ENCODE measurements at regions not wholly inside any gene's neighbourhood (a gene's known extent, or its start where the extent isn't known, plus 50 kb on each side); places are given as distances from the start of the nearest gene placed in this dataset.
A peak's percentile ranks its signal among the peaks of the same experiment; 100 is the strongest.

DNA sequence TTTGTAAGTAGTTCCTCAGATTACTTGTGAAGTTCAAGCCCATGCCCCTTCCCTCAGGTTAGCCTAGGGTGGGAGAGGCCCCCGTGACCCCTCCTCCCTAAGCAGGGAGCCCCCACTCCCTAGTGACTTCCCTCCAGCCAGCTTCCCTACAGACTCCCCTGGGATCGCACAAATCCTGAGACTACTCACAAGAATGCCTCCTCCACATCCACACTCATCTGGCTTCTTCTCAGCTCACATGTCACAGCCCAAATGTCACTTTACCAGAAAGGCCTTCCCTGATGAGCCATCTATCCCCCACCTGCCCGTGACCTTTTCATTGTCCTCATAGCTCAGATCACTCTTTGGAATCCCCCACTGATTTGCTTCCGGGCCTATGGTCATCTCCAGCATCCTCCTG, 96.7 kb upstream of the ARAP3 start:
- DNase-seq (ENCODE audit: insufficient read length, low spot score) (no peak), FAIRE-seq (no peak)

DNA sequence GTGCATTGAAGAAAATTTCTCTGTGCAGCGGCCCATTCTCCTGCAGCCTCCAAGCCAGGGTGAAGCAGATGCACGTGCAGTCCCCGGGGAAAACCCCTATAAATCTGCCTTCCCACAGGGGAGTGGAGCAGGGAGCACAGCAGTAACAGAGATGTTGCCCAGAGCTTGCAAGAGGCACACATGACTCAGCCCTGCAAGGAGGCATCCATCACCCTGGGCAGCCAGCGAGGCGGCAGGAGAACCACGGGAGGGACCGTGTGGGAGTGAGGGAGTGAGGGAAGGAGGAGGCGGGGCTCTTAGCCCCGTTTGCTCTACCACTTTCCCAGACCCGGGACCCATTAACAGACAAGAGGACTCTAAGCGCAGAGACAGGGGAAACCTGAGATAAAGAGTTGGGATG, 96.2 kb upstream of the ARAP3 start:
- FAIRE-seq (no peak), DNase-seq (ENCODE audit: insufficient read length, low spot score) (no peak)

DNA sequence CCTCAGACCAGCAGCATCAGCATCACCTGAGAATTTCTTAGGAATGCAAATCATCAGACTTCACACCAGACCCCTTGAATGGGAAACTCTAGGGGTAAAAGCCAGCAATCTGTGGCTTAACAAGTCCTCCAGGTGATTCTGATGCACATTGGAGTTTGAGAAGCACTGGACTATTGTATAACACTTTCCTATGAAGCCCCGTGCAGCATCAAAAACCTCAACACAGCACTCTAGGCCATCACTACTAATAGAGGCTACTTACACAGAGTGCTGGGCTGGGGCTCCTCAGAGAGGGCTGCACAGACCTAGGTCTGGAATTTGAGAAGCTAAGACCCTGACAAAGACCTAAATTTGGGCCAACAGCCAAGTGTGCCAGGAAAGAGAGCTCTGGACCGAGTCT, 95.7 kb upstream of the ARAP3 start:
- DNase-seq (ENCODE audit: insufficient read length, low spot score), result no peak
- no peak for FAIRE-seq

DNA sequence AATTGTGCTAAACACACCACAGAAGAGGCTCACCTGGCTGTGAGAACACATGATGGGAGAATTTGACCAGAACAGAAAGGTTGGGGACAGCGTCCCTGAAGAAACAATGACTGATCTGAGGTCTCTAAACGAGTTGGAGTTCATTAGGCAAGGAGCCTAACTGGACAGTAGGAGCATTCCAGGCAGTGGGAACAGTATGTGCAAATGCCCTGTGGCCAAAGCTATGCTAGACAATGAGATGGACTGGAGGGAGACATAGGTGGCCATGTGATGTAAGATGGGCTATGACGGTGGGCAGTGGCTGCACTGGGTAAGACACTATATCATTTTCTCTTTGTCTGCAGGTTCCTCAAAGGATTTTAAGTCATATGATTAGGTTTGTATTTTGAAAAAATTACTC, 95.1 kb upstream of the ARAP3 start:
- FAIRE-seq (no peak), DNase-seq (ENCODE audit: insufficient read length, low spot score) (no peak)

DNA sequence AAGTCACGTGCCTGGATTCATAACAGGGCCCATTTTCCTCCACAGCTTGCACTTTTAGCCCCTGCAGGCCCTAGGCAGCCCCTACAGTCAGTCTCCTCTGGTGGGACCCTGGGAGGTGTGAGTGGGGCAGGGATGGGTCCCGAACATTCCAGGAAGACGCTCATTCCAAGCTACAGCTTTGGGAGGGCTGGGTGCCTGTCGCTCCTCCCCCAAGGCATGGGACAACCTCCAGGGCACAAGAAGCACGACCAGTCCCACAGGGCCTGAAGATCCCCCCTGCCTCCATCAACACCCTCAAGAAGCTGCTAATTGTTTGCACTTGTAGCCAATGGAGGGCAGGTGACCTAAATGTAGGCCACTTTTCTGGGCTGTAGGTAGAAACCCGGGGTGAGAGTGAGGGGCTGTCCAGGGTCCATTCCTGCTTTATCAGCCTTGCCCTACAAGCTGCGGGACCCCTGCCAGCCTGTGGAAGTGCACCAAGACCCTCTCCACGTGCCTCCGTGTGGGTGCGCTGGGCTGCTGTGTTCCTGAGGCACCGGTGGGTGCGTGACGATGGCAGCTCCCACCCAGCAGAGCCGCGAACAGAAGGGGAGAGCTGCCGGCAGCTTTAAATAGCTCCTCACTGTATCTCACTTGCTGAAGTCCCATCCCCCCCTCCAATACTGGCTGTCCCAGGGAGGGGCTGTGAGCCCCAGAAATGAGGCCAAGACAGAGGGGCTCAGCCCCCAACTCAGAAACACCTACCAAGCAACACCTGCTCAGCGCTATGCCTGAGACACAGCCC, 91.9 kb upstream of the ARAP3 start:
- FAIRE-seq (no peak), DNase-seq (ENCODE audit: insufficient read length, low spot score) (no peak)

- DNase-seq (ENCODE audit: insufficient read length, low spot score), result no peak
- no peak for FAIRE-seq
These were observed 90.3 kb upstream of the ARAP3 start for GRCh38 chr5:141772281-141772680.

- DNase-seq (ENCODE audit: insufficient read length, low spot score) (no peak), FAIRE-seq (no peak)
These were observed 89.5 kb upstream of the ARAP3 start for GRCh38 chr5:141771562-141771961.

- DNase-seq (ENCODE audit: insufficient read length, low spot score) (no peak), FAIRE-seq (no peak)
These were observed 89.0 kb upstream of the ARAP3 start for GRCh38 chr5:141771031-141771430.

- DNase-seq (ENCODE audit: insufficient read length, low spot score) (no peak), FAIRE-seq (no peak)
These were observed 87.6 kb upstream of the ARAP3 start for GRCh38 chr5:141769671-141770070.

DNA sequence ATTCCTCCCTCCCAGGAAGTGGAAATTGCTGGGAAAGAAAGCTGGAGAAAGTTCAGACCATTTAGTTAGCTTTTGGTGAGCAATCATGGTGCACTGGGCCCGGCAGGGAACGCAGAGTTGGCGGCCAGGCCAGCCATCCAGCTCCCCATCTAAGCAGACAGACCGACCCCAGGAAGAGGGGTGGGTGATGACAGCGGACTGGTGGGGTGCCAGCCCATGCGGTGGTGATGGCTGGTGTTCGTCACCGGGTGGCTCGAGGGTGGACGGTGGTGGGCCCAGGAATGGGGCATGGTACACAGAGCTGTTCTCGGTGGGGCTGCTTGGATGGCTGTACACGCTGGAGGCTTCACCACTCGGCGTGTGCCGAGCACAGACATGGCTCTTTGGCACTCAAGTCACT, 85.6 kb upstream of the ARAP3 start:
- no peak for FAIRE-seq
- DNase-seq (ENCODE audit: insufficient read length, low spot score), result no peak

DNA sequence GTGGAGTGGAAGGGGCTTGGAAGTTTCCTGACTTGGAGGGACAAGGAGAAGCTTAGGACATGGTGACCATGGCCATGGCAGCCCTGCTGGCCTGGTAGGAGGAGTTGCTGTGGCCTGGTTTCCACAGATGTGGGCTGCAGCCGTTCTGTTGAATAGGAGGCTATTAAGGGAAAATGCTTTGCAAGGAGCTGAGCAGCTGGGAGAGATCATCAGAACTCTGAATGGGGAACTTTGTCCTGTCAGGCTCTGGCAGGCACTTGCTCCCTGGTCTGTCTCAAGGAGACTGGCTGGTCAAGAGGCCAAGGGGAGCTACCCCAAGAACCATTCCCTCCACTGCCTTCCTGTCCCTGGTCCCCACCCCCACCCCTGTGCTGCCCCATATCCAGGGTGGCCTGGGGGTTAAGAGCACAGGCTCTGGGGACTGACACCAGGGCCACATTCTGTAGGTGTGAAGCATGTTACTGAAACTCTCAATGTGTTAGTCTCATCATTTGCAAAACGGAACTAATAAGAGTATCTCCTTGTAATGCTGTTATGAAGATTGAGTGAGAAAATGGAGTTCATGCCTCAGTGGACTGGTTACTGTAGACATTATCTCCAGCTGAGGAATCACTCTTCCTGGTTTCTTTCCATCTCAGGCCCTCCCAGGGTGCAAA, 84.0 kb upstream of the ARAP3 start:
- FAIRE-seq (no peak), DNase-seq (ENCODE audit: insufficient read length, low spot score) (no peak)

DNA sequence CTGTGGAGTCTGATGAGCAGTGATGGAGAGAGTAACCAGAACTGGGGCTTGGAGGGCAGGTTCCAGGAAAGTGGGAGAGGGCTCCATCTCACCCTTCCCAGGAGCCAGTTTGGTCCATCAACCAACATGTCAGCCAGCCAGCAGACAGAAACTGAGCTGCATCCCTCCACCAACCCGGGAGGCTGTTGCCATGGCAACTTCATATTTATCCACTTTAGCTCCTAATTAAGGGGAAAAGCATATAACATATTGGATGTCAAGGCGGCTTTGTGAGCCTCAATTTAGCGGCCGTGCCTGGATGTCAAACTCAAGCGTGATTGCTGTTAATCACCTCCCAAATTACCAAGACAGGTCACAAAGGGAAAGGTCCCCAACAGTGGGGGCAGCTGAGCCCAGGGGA, 81.5 kb upstream of the ARAP3 start:
- DNase-seq (ENCODE audit: insufficient read length, low spot score) (no peak), FAIRE-seq (no peak)

DNA sequence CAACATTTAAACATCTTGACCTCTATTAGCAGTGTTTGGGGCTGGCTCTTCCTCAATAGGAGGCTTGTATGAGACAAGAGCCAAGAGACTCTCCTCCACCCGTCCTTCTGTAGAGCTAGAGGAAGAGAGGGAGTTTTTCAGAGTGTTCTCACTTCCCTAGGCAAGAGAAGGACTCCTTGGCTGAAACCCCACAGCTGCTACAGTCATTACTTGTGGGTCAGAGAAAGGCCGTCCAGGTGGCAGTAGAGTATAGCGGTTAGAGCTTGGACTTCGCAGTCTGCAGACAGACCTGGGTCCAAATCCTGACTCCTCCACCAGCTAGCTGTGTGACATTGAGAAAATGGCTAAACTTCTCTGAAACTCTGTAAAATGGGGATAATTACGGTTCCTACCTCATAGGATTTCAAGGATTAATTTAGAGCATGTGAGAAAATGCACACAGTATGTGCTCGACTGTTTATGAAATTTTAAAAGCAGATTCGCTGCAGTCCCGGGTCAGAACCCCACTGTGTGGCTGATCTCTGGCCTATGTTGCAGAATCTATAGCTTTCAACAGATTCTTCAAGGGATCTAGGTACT, 80.8 kb upstream of the ARAP3 start:
- DNase-seq (ENCODE audit: insufficient read length, low spot score), result no peak
- no peak for FAIRE-seq

GRCh38 chr5:141762316-141762715, 80.3 kb upstream of the ARAP3 start:
- FAIRE-seq (no peak), DNase-seq (ENCODE audit: insufficient read length, low spot score) (no peak)

GRCh38 chr5:141760753-141761152, 78.7 kb upstream of the ARAP3 start:
- FAIRE-seq, result no peak
- no peak for DNase-seq (ENCODE audit: insufficient read length, low spot score)

DNA sequence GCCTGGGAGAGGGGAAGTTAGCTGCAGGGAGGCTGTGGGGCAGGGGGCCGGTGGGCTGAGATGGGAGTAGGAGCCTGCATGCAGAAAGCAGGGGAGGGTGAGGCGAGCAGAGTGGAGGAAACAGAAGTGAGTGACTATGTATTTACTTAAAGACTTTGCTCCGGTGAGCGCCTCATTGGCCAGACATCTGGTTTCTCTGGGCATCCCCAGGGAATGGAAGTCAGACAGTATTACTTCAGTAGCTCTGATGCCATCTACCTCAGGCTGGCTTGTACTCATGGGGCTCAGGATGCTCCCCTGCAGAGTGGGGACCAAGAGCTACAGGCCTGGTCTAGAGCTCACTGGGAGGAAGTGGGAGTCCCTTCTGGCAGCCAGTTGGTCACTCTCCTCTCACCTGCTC, 78.2 kb upstream of the ARAP3 start:
- no peak for FAIRE-seq
- DNase-seq (ENCODE audit: insufficient read length, low spot score), result no peak

- DNase-seq (ENCODE audit: insufficient read length, low spot score), result no peak
- FAIRE-seq, result no peak
These were observed 76.4 kb upstream of the ARAP3 start for GRCh38 chr5:141758310-141758998.

DNA sequence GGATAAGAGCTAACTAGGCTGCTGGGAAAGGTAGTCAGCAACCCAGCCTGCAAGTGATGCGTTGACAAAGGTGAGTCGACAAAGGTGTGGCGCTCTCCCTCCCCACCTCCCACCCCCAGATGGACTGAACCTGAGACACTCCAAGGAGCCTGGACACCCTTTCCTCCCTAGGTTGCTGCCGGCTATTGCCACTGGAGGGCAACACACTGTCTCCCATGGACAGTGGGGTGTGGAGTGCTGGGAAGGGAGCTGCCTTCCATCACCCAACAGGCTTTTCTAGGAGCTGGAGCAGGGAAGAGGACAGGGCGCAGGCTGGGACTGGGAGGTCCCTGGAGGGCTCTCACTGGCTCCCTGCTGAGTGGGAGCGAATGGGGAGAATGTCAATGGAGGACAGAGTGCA, 75.4 kb upstream of the ARAP3 start:
- FAIRE-seq (no peak), DNase-seq (ENCODE audit: insufficient read length, low spot score) (no peak)

DNA sequence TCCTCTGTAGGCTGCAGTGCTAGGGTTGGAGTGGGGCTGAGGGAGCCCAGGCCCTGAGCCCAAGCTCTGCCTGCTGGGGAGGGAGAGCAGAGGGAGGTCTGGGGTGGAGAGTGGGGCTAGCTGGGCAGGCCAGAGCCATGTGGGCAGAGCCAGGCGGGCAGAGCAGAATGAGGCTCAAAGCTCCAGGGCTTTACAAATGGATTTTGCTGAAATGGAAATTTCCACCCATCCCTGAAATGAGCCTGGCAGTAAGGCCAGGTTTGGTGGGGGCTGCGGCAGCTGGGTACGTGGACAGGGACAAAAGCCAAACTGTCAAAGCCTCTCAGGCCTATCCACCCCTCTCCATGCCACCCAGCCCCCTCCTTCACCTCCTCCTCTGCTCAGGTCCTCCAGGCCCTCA, 74.2 kb upstream of the ARAP3 start:
- FAIRE-seq (no peak), DNase-seq (ENCODE audit: insufficient read length, low spot score) (no peak)

DNA sequence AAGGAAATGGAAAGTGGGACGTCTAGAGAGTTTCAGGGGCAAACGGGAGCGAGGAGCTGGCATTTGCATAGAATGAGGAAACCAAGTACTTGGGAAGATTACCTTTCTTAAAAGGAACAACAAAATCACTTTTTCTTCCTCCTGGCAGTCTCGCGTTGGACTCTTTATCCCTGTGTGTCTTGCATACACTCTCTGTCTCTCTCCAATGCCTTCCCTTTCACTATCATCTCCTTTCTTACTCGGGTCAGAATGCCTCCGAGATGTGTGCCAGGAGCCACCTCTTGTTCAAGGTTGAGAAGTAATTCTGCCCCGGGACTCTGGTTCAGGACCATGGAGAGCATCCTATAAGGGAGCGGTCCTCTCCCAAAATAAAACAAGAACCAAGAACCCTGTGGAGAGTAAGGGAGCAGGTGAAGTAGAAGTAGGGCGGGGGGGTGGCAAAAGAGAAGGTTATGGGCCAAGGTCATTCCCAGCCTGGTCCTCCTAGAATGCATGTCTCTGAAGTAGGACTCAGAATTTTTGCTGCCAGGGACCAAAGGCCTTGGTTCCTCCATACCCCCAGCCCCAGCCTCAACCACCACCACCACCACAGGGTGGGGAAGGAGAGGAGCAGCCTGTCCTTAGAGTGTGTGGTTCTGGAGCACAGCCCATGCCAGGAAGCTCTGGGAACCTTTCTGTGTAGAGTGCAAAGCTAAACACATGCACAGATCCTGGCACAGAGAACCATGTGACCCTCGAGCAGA, 72.1 kb upstream of the ARAP3 start:
- DNase-seq (ENCODE audit: insufficient read length, low spot score), result peak; percentile 35
- no peak for FAIRE-seq
